ENCODE measurements at regions not wholly inside any gene's neighbourhood (a gene's known extent, or its start where the extent isn't known, plus 50 kb on each side); places are given as distances from the start of the nearest gene placed in this dataset.

GRCh38 chr4:95641571-95641970 lies 92.8 kb upstream of the UNC5C start:
- TF ChIP-seq CTCF (IDR thresholded peaks at IDR 0.05) (no peak), POLR2A (IDR thresholded peaks at IDR 0.05) (no peak)
